GM23338 (cell line): ENCODE measurements at regions not wholly inside any gene's neighbourhood (a gene's known extent, or its start where the extent isn't known, plus 50 kb on each side); places are given as distances from the start of the nearest gene placed in this dataset.

Experiments used
- ATAC-seq: fragments of 200-7000 bp; cut with Tn5 transposase; 3 replicates; pipeline ENCODE4 v1.9.1; 2020
- DNase-seq: peaks from one replicate; pipeline ENCODE4 v3.0.0-alpha.2; 2015; ENCODE audit warnings: low spot score
- H2AFZ ChIP-seq: fragments of 200-600 bp; sonication (generic); 2 replicates; pipeline ENCODE4 v1.8.0; 2016; ENCODE audit warnings: antibody characterized with exemption, mild to moderate bottlenecking, moderate library complexity
- H3F3A ChIP-seq: fragments of 200-600 bp; sonication (generic); replicated peaks from 2 replicates; pipeline ENCODE4 v1.8.0; 2017; ENCODE audit warnings: antibody characterized with exemption, mixed run types, low read depth
- H3K27ac ChIP-seq: fragments of 200-600 bp; sonication (generic); 2 replicates; pipeline ENCODE4 v1.6.1; 2016; ENCODE audit warnings: low read depth
- H3K27me3 ChIP-seq: fragments of 200-600 bp; sonication (generic); 2 replicates; pipeline ENCODE4 v1.8.0; 2016; ENCODE audit warnings: mild to moderate bottlenecking, mixed run types, moderate library complexity; ENCODE audit not compliant: insufficient read depth
- H3K36me3 ChIP-seq: fragments of 200-600 bp; sonication (generic); 2 replicates; pipeline ENCODE4 v1.8.0; 2016; ENCODE audit warnings: mild to moderate bottlenecking; ENCODE audit not compliant: insufficient read depth
- H3K4me1 ChIP-seq: fragments of 200-600 bp; sonication (generic); 2 replicates; pipeline ENCODE4 v1.8.0; 2016; ENCODE audit warnings: mild to moderate bottlenecking, moderate library complexity; ENCODE audit not compliant: insufficient read depth
- H3K4me2 ChIP-seq: fragments of 200-600 bp; sonication (generic); 2 replicates; pipeline ENCODE4 v1.7.1; 2017; ENCODE audit warnings: mixed run types
- H3K4me3 ChIP-seq: fragments of 200-600 bp; sonication (generic); 2 replicates; pipeline ENCODE4 v1.6.1; 2016; ENCODE audit warnings: mixed run types
- H3K79me2 ChIP-seq: fragments of 200-600 bp; sonication (generic); replicated peaks from 2 replicates; pipeline ENCODE4 v1.8.0; 2017; ENCODE audit warnings: mild to moderate bottlenecking; ENCODE audit not compliant: insufficient read depth
- H3K9me2 ChIP-seq: fragments of 200-600 bp; sonication (generic); 2 replicates; pipeline ENCODE4 v1.8.0; 2017; ENCODE audit not compliant: insufficient read depth
- H4K20me1 ChIP-seq: fragments of 200-600 bp; sonication (generic); replicated peaks from 2 replicates; pipeline ENCODE4 v1.8.0; 2017; ENCODE audit warnings: mild to moderate bottlenecking; ENCODE audit not compliant: insufficient read depth
- H3K27ac Mint-ChIP-seq: 2 replicates; pipeline ENCODE4 v1.8.0; 2020; ENCODE audit warnings: inconsistent platforms, mild to moderate bottlenecking, moderate library complexity, mixed read lengths
- H3K27me3 Mint-ChIP-seq: 3 replicates; pipeline ENCODE4 v1.8.0; 2022; ENCODE audit warnings: low read depth, mild to moderate bottlenecking, moderate library complexity, mixed read lengths, inconsistent platforms; ENCODE audit not compliant: insufficient read depth, poor library complexity
- H3K36me3 Mint-ChIP-seq: 3 replicates; pipeline ENCODE4 v1.8.0; 2021; ENCODE audit warnings: low read depth, mild to moderate bottlenecking, inconsistent platforms, moderate library complexity, mixed read lengths
- H3K4me1 Mint-ChIP-seq: 3 replicates; pipeline ENCODE4 v1.8.0; 2020; ENCODE audit warnings: mild to moderate bottlenecking, inconsistent platforms, mixed read lengths
- H3K4me3 Mint-ChIP-seq: 3 replicates; pipeline ENCODE4 v1.8.0; 2021; ENCODE audit warnings: moderate library complexity, mild to moderate bottlenecking, inconsistent platforms, mixed read lengths
- H3K9me3 Mint-ChIP-seq: 3 replicates; pipeline ENCODE4 v1.8.0; 2020; ENCODE audit warnings: moderate library complexity, mild to moderate bottlenecking, inconsistent platforms, mixed read lengths
- CREB1 ChIP-seq: fragments of 250-450 bp; sonication (Bioruptor Pico); IDR thresholded peaks from 2 replicates; pipeline ENCODE4 v1.5.0; 2020; ENCODE audit warnings: low read depth, mild to moderate bottlenecking, moderate library complexity
- CTCF ChIP-seq, 2 experiments: fragments of 200-600 bp in 1 of 2; sonication (generic) in 1 of 2; conservative IDR thresholded peaks; 2 replicates each; pipeline versions ENCODE4 v1.5.1 to v1.6.1; 2016 to 2017; ENCODE audit warnings: antibody characterized with exemption in 2 of 2, low read depth in 2 of 2, mild to moderate bottlenecking in 2 of 2, moderate library complexity in 1 of 2
- EZH2phosphoT487 ChIP-seq: fragments of 200-600 bp; sonication (generic); IDR thresholded peaks from one replicate; pipeline ENCODE4 v1.8.1; 2018; ENCODE audit warnings: antibody characterized with exemption; ENCODE audit not compliant: unreplicated experiment
- JUNB ChIP-seq: IDR thresholded peaks from one replicate; pipeline ENCODE4 v1.6.1; 2016; ENCODE audit warnings: antibody characterized with exemption; ENCODE audit not compliant: unreplicated experiment
- POLR2AphosphoS5 ChIP-seq: IDR thresholded peaks from 2 replicates; pipeline ENCODE4 v1.6.1; 2016; ENCODE audit warnings: antibody characterized with exemption, low read depth
- REST ChIP-seq: IDR thresholded peaks from one replicate; pipeline ENCODE4 v1.6.1; 2018; ENCODE audit warnings: antibody characterized with exemption; ENCODE audit not compliant: unreplicated experiment
- STAT1 ChIP-seq: IDR thresholded peaks from one replicate; pipeline ENCODE4 v1.6.1; 2016; ENCODE audit warnings: antibody characterized with exemption; ENCODE audit not compliant: unreplicated experiment
- ZNF114 ChIP-seq: fragments of 250-450 bp; sonication (Bioruptor Pico); IDR thresholded peaks from 2 replicates; pipeline ENCODE4 v1.5.0; 2020; ENCODE audit warnings: mild to moderate bottlenecking, moderate library complexity
- ZNF331 ChIP-seq: fragments of 250-450 bp; sonication (Bioruptor Pico); IDR thresholded peaks from 2 replicates; pipeline ENCODE4 v1.5.0; 2020; ENCODE audit warnings: low read depth, mild to moderate bottlenecking, moderate library complexity
- TF ChIP-seq, protein P1 (sequence below): IDR thresholded peaks from 2 replicates; pipeline ENCODE4 v1.6.1; 2016; ENCODE audit warnings: antibody characterized with exemption
- TF ChIP-seq, protein P2 (sequence below): fragments of 250-450 bp; sonication (Bioruptor Pico); IDR thresholded peaks from 2 replicates; pipeline ENCODE4 v1.5.0; 2020; ENCODE audit warnings: mild to moderate bottlenecking, moderate library complexity

DNA sequence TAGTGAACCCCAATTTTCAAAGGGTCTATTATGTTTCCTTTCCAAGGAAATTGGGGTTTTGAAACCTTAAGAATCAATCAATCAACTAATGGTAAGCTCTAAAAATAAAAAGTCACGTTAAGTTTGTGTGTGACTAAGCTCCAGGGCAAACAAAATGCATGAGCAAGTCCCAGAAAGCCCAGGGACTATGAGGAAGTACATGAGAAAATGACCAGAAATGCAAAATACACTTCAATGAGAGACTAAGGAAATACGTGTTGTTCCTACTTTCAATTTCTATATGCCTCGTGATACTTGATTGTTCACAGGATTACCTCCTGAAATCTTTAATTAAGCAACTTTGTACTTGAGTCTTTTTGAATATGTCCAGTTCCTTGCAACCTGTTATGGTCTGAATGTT, 684.4 kb upstream of the SYT4 start:
- H3K9me3 Mint-ChIP-seq: no peaks in the 10 kb centered on the region
- H3K4me1 Mint-ChIP-seq: no peaks in the 10 kb centered on the region
- no peak overlapping the region for H3K4me3 Mint-ChIP-seq
- no peaks in the 10 kb centered on the region for H3K36me3 Mint-ChIP-seq
- no peak overlapping the region for H3K4me3 ChIP-seq
- H2AFZ ChIP-seq: no peak overlapping the region
- no peaks in the 10 kb centered on the region for H4K20me1 ChIP-seq
- H3K27ac ChIP-seq: no peak overlapping the region
- no peaks in the 10 kb centered on the region; the same call in 1 of the 2 replicates for H3K9me2 ChIP-seq
- DNase-seq (no peak), ATAC-seq (no peak)
- no peak overlapping the region for H3K27ac Mint-ChIP-seq
- no peaks in the 10 kb centered on the region for H3K4me1 ChIP-seq
- no peaks in the 10 kb centered on the region for H3F3A ChIP-seq
- H3K79me2 ChIP-seq: no peaks in the 10 kb centered on the region
- peaks cover 2% of the 10 kb centered on the region for H3K27me3 Mint-ChIP-seq
- H3K27me3 ChIP-seq: no peaks in the 10 kb centered on the region
- no peaks in the 10 kb centered on the region for H3K36me3 ChIP-seq
- no peak overlapping the region for H3K4me2 ChIP-seq
- TF ChIP-seq ZNF114: no peak
- TF ChIP-seq EZH2phosphoT487: no peak
- TF ChIP-seq CREB1: no peak
- no peak for TF ChIP-seq JUNB
- TF ChIP-seq ZNF331: no peak
- no peak for TF ChIP-seq REST
- no peak for TF ChIP-seq CTCF (conservative IDR thresholded peaks at IDR 0.05; ENCODE audit: low read depth in 2 of 2)
- no peak for TF ChIP-seq POLR2AphosphoS5
- TF ChIP-seq, protein P1, sequence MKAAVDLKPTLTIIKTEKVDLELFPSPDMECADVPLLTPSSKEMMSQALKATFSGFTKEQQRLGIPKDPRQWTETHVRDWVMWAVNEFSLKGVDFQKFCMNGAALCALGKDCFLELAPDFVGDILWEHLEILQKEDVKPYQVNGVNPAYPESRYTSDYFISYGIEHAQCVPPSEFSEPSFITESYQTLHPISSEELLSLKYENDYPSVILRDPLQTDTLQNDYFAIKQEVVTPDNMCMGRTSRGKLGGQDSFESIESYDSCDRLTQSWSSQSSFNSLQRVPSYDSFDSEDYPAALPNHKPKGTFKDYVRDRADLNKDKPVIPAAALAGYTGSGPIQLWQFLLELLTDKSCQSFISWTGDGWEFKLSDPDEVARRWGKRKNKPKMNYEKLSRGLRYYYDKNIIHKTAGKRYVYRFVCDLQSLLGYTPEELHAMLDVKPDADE: no peak
- TF ChIP-seq, protein P2, sequence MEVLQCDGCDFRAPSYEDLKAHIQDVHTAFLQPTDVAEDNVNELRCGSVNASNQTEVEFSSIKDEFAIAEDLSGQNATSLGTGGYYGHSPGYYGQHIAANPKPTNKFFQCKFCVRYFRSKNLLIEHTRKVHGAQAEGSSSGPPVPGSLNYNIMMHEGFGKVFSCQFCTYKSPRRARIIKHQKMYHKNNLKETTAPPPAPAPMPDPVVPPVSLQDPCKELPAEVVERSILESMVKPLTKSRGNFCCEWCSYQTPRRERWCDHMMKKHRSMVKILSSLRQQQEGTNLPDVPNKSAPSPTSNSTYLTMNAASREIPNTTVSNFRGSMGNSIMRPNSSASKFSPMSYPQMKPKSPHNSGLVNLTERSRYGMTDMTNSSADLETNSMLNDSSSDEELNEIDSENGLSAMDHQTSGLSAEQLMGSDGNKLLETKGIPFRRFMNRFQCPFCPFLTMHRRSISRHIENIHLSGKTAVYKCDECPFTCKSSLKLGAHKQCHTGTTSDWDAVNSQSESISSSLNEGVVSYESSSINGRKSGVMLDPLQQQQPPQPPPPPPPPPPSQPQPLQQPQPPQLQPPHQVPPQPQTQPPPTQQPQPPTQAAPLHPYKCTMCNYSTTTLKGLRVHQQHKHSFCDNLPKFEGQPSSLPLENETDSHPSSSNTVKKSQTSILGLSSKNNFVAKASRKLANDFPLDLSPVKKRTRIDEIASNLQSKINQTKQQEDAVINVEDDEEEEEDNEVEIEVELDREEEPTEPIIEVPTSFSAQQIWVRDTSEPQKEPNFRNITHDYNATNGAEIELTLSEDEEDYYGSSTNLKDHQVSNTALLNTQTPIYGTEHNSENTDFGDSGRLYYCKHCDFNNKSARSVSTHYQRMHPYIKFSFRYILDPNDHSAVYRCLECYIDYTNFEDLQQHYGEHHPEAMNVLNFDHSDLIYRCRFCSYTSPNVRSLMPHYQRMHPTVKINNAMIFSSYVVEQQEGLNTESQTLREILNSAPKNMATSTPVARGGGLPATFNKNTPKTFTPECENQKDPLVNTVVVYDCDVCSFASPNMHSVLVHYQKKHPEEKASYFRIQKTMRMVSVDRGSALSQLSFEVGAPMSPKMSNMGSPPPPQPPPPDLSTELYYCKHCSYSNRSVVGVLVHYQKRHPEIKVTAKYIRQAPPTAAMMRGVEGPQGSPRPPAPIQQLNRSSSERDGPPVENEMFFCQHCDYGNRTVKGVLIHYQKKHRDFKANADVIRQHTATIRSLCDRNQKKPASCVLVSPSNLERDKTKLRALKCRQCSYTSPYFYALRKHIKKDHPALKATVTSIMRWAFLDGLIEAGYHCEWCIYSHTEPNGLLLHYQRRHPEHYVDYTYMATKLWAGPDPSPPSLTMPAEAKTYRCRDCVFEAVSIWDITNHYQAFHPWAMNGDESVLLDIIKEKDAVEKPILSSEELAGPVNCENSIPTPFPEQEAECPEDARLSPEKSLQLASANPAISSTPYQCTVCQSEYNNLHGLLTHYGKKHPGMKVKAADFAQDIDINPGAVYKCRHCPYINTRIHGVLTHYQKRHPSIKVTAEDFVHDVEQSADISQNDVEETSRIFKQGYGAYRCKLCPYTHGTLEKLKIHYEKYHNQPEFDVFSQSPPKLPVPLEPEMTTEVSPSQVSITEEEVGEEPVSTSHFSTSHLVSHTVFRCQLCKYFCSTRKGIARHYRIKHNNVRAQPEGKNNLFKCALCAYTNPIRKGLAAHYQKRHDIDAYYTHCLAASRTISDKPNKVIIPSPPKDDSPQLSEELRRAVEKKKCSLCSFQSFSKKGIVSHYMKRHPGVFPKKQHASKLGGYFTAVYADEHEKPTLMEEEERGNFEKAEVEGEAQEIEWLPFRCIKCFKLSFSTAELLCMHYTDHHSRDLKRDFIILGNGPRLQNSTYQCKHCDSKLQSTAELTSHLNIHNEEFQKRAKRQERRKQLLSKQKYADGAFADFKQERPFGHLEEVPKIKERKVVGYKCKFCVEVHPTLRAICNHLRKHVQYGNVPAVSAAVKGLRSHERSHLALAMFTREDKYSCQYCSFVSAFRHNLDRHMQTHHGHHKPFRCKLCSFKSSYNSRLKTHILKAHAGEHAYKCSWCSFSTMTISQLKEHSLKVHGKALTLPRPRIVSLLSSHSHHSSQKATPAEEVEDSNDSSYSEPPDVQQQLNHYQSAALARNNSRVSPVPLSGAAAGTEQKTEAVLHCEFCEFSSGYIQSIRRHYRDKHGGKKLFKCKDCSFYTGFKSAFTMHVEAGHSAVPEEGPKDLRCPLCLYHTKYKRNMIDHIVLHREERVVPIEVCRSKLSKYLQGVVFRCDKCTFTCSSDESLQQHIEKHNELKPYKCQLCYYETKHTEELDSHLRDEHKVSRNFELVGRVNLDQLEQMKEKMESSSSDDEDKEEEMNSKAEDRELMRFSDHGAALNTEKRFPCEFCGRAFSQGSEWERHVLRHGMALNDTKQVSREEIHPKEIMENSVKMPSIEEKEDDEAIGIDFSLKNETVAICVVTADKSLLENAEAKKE (CRISPR knock-in tag): no peak
- TF ChIP-seq STAT1: no peak
